RWPE1 (cell line): ENCODE measurements at regions not wholly inside any gene's neighbourhood (a gene's known extent, or its start where the extent isn't known, plus 50 kb on each side); places are given as distances from the start of the nearest gene placed in this dataset.
"Not testable (repeated sequence)": the region's sequence is repeated elsewhere in the genome, so short reads cannot be mapped to it uniquely, and the experiment has no call there.

Source experiments
- CTCF ChIA-PET: fragments of 350-600 bp; sonication (Branson Sonifier 250); formaldehyde crosslinking; extraction: SDS; loops from one replicate; lab custom pipeline; 2021; lab: Yijun Ruan, JAX
- POLR2A ChIA-PET: fragments of 400-600 bp; formaldehyde crosslinking; extraction: SDS; loops from one replicate; lab custom pipeline; 2020; ENCODE audit warnings: antibody characterized with exemption; ENCODE audit not compliant: low non-redundant PET; lab: Yijun Ruan, JAX
- DNase-seq: peaks from one replicate; pipeline ENCODE4 v3.0.0; 2012; ENCODE audit warnings: low spot score
- H3K27ac ChIP-seq: fragments of 450-650 bp; 2 replicates; pipeline ENCODE4 v1.5.1; 2017
- TF ChIP-seq, protein P1 (sequence below): fragments of 450-650 bp; conservative IDR thresholded peaks from 2 replicates; pipeline ENCODE4 v1.5.1; 2017; ENCODE audit warnings: low read depth, mild to moderate bottlenecking

DNA sequence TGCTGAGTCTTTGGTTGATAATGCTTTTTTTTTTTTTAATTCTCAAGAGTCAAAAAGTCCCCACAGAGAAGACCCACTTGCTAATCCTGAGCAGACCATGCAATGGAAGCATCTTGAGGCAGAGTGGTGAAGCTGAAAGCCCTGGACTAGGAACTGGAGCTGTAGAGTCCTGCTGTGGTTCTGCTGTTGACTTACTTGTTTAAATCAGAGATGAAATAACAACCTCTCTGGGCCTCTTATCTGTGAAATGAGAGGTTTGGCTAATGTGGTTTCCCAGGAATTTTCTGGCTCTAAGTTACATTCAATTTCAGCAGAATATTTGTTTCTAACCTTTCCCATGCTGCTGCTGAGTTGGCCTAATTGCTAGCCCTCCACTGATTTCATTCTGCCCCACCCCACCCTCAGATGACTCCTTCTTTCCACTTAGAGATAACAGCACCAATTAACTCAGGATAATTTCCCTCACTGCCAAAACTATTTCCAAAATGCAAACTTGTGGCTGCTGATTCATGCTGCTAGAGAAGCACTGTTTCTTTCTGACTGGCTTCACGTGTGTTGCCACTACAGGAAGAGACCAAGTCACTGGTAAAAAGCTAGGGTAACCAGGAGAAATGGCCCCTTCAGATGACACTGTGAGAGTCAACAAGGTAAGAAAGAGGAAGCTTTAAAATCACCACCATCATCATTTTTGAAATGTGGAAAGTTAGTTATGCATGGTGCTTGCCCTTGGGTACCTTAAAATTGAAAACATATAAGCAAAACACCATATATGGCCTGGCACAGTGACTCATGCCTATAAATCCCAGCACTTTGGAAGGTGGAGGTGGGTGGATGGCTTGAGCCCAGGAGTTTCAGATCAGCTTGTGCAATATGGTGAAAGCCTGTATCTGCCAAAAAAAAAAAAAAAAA is 326.4 kb downstream of the DCHS2 start:
- ChIA-PET CTCF (interaction anchor here (0.6 kb wide), 1 partner anchor 57 kb away, joined by 3 read pairs; no protein-coding TSS in a partner anchor), POLR2A (interaction anchor here (0.7 kb wide), 1 partner anchor 316 kb away, joined by 4 read pairs; no protein-coding TSS in a partner anchor)
- H3K27ac ChIP-seq = peak overlapping the region; percentile 68
- DNase-seq = peak; percentile 80
- TF ChIP-seq, protein P1, sequence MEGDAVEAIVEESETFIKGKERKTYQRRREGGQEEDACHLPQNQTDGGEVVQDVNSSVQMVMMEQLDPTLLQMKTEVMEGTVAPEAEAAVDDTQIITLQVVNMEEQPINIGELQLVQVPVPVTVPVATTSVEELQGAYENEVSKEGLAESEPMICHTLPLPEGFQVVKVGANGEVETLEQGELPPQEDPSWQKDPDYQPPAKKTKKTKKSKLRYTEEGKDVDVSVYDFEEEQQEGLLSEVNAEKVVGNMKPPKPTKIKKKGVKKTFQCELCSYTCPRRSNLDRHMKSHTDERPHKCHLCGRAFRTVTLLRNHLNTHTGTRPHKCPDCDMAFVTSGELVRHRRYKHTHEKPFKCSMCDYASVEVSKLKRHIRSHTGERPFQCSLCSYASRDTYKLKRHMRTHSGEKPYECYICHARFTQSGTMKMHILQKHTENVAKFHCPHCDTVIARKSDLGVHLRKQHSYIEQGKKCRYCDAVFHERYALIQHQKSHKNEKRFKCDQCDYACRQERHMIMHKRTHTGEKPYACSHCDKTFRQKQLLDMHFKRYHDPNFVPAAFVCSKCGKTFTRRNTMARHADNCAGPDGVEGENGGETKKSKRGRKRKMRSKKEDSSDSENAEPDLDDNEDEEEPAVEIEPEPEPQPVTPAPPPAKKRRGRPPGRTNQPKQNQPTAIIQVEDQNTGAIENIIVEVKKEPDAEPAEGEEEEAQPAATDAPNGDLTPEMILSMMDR = no peak

DNA sequence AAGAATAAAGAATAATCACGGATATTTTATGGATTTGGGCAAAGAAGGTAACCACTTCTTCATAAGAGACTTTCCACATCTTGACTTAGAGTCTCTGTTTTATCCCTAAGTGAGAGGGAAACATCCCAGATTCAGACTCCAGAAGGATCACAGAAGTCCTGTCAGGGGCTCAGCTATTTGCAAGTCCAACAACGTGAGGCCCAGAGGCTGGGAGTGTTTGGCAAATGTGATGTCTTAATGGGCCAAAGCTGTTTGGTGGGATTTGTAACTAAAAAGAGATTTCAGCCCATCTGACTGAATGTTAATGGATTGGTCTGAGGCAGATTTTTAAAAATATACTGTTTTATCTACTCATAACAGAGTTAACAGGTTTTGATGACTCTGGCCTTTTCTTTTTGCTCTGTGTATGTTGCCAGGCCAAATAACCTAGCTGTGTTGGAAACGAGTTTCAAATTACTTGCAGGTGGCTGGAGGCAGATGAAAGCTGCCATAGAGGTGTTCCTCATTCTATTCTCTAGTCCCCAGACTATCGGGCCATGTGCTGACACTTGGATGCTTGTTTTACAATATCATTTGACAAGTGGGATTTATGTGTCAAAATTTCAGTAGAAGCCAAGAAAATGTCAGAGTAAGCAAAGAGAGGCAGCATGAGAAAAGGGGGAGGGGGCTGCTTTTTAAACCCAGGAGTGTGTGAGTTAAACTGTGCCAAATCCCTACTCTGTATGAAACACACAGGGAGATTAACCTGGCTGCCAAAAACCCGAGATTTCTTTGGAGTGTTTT is 330.9 kb downstream of the DCHS2 start:
- ChIA-PET POLR2A (no interaction called here), CTCF (no interaction called here)

DNA sequence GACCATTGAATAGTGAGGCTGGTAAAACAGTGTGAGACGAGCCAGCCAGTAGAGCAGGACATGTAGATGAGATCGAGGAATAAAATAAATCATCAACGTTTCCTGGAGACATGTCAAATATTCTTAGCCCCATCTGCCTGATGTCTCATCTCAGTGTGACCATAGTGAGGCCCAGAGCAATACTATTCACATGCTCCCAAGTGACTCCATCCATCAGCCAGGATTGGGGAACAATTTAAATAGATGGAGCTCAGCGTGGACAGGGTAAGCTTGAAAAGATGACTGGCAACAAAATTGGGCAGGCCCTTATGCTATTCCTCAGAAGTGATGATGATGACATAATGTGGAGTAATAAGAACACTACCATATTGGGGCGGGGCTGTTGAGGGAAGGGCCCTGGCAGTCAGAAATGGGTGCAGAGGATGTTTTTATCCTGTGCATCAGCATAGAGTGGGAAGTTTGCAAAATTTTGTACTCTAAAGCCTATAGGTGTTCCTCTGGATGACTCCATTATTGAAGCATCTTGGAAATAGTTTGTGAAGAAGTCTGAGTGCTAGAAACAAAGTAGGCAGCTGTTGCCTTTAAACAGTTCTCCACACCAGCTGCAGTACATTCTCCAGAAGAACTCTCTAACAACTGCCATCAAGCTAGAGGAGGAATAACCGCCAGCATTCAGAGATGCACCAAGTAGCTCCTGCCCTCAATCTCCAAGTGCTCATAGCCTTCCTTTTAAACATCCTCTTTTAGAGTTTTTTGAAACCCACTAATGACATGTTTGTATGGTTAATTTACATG is 333.0 kb downstream of the DCHS2 start:
- ChIA-PET POLR2A (no interaction called here), CTCF (no interaction called here)
- DNase-seq = no peak
- TF ChIP-seq, protein P1 = no peak
- H3K27ac ChIP-seq = no peak overlapping the region

More for the DNA sequence above, 330.9 kb downstream of the DCHS2 start:
- TF ChIP-seq, protein P1 = no peak
- H3K27ac ChIP-seq = no peak overlapping the region
- DNase-seq = no peak

DNA sequence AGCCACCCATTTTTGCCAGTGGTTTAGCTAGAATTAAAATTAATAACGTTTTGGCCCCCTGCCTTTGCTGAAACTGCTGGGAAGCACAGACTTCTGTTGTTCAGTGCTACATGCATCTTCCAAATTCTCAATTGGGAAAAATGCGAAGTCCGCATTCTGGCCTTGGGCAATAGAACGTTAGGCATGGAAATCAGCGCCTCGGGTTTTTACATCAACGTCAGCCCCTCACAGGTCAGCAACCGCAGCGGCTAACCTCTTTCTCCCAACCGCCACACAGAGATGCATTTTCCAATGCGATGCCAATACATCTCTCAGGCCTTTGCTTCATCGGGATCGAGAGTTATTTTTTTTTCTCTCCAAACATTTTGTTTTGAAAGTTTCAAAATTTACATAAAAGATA is 339.1 kb downstream of the DCHS2 start:
- no peak for DNase-seq
- TF ChIP-seq, protein P1 = no peak
- CTCF ChIA-PET = no interaction called here
- H3K27ac ChIP-seq = no peak overlapping the region
- POLR2A ChIA-PET = no interaction called here

DNA sequence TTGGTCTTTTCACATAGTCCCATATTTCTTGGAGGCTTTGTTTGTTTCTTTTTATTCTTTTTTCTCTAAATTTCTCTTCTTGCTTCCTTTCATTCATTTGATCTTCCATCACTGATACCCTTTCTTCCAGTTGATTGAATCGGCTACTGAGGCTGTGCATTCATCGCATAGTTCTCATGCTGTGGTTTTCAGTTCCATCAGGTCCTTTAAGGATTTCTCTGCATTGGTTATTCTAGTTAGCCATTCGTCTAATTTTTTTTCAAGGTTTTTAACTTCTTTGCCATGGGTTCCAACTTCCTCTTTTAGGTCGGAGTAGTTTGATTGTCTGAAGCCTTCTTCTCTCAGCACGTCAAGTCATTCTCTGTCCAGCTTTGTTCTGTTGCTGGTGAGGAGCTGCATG is 342.4 kb downstream of the DCHS2 start:
- DNase-seq, H3K27ac ChIP-seq, POLR2A ChIA-PET: not testable (repeated sequence)
- CTCF ChIA-PET = interaction anchor here (0.7 kb wide), 1 partner anchor 61 kb away, joined by 4 read pairs; no protein-coding TSS in a partner anchor

DNA sequence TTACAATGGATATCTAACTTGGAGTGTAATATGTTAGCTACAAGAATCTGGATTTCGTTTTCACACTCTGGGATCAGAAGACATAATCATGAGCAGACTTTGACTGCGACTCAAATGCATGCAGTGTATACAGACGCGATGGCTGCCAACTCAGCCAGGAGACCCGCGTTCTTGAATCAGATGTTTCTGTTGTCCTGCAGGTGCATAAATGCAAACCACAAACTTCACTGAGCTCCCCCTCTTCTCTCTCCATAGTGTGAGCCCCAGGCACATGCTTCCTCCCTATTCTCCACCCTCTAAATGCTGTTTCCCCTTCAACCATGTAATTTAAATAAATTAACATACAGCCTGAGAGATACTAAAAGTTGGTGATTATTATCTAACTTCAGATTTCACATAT is 347.9 kb downstream of the DCHS2 start:
- TF ChIP-seq, protein P1 = no peak
- POLR2A ChIA-PET = no interaction called here
- CTCF ChIA-PET = no interaction called here
- no peak for DNase-seq
- H3K27ac ChIP-seq = no peak overlapping the region
